ENCODE measurements at regions not wholly inside any gene's neighbourhood (a gene's known extent, or its start where the extent isn't known, plus 50 kb on each side); places are given as distances from the start of the nearest gene placed in this dataset.
A peak's percentile ranks its signal among the peaks of the same experiment; 100 is the strongest.

- H3K36me3 Mint-ChIP-seq (ENCODE audit: low read depth) = no peaks in the 10 kb centered on the region
- H3K4me1 Mint-ChIP-seq = peaks cover 12% of the 10 kb centered on the region
- DNase-seq (ENCODE audit: low read depth, low spot score) = no peak
- peaks cover under 1% of the 10 kb centered on the region for H3K9me3 Mint-ChIP-seq
- H3K27me3 Mint-ChIP-seq (ENCODE audit: low read depth) = peaks cover 3% of the 10 kb centered on the region
- H3K4me3 Mint-ChIP-seq = no peak overlapping the region
- TF ChIP-seq CTCF (conservative IDR thresholded peaks at IDR 0.05) = no peak
- H3K27ac Mint-ChIP-seq (ENCODE audit: unreplicated experiment) = no peak overlapping the region
Observed at GRCh38 chr16:65531475-65531874, 409.6 kb upstream of the CDH11 start.

GRCh38 chr16:65525707-65526106 is 403.8 kb upstream of the CDH11 start:
- H3K36me3 Mint-ChIP-seq (ENCODE audit: low read depth) = no peaks in the 10 kb centered on the region
- DNase-seq (ENCODE audit: low read depth, low spot score) = no peak
- no peak overlapping the region for H3K27ac Mint-ChIP-seq (ENCODE audit: unreplicated experiment)
- peaks cover 20% of the 10 kb centered on the region for H3K27me3 Mint-ChIP-seq (ENCODE audit: low read depth)
- H3K9me3 Mint-ChIP-seq = no peaks in the 10 kb centered on the region
- no peak overlapping the region for H3K4me3 Mint-ChIP-seq
- peaks cover 43% of the 10 kb centered on the region for H3K4me1 Mint-ChIP-seq
- TF ChIP-seq CTCF (conservative IDR thresholded peaks at IDR 0.05) = no peak

- Mint-ChIP-seq H3K4me1 (peaks cover 46% of the 10 kb centered on the region), H3K36me3 (ENCODE audit: low read depth) (no peaks in the 10 kb centered on the region), H3K9me3 (no peaks in the 10 kb centered on the region), H3K27ac (ENCODE audit: unreplicated experiment) (no peak overlapping the region), H3K4me3 (no peak overlapping the region), H3K27me3 (ENCODE audit: low read depth) (peaks cover 27% of the 10 kb centered on the region)
- DNase-seq (ENCODE audit: low read depth, low spot score) = no peak
- TF ChIP-seq CTCF (conservative IDR thresholded peaks at IDR 0.05) = no peak
Observed at GRCh38 chr16:65524997-65525396, 403.1 kb upstream of the CDH11 start.

- TF ChIP-seq CTCF (conservative IDR thresholded peaks at IDR 0.05) = no peak
- DNase-seq (ENCODE audit: low read depth, low spot score) = no peak
- Mint-ChIP-seq H3K27me3 (ENCODE audit: low read depth) (peaks cover 34% of the 10 kb centered on the region), H3K27ac (ENCODE audit: unreplicated experiment) (no peak overlapping the region), H3K9me3 (no peaks in the 10 kb centered on the region), H3K36me3 (ENCODE audit: low read depth) (no peaks in the 10 kb centered on the region), H3K4me3 (no peak overlapping the region), H3K4me1 (peaks cover 45% of the 10 kb centered on the region)
Observed at GRCh38 chr16:65524231-65524630, 402.4 kb upstream of the CDH11 start.

GRCh38 chr16:65523283-65523944 is 401.6 kb upstream of the CDH11 start:
- DNase-seq (ENCODE audit: low read depth, low spot score) = no peak
- TF ChIP-seq CTCF (conservative IDR thresholded peaks at IDR 0.05) = no peak
- peaks cover 39% of the 10 kb centered on the region for H3K27me3 Mint-ChIP-seq (ENCODE audit: low read depth)
- no peaks in the 10 kb centered on the region for H3K36me3 Mint-ChIP-seq (ENCODE audit: low read depth)
- H3K27ac Mint-ChIP-seq (ENCODE audit: unreplicated experiment) = peak overlapping the region; percentile 76
- H3K9me3 Mint-ChIP-seq = no peaks in the 10 kb centered on the region
- H3K4me3 Mint-ChIP-seq = peak overlapping the region; percentile 47
- peaks cover 42% of the 10 kb centered on the region for H3K4me1 Mint-ChIP-seq
